HG02571 (cell line): ENCODE measurements at regions not wholly inside any gene's neighbourhood (a gene's known extent, or its start where the extent isn't known, plus 50 kb on each side); places are given as distances from the start of the nearest gene placed in this dataset.

ENCODE experiments used
- ATAC-seq: cut with Tn5 transposase; IDR thresholded peaks from one replicate; pipeline ENCODE4 v1.9.1; 2021; ENCODE audit warnings: mild to moderate bottlenecking, moderate library complexity; ENCODE audit not compliant: unreplicated experiment

DNA sequence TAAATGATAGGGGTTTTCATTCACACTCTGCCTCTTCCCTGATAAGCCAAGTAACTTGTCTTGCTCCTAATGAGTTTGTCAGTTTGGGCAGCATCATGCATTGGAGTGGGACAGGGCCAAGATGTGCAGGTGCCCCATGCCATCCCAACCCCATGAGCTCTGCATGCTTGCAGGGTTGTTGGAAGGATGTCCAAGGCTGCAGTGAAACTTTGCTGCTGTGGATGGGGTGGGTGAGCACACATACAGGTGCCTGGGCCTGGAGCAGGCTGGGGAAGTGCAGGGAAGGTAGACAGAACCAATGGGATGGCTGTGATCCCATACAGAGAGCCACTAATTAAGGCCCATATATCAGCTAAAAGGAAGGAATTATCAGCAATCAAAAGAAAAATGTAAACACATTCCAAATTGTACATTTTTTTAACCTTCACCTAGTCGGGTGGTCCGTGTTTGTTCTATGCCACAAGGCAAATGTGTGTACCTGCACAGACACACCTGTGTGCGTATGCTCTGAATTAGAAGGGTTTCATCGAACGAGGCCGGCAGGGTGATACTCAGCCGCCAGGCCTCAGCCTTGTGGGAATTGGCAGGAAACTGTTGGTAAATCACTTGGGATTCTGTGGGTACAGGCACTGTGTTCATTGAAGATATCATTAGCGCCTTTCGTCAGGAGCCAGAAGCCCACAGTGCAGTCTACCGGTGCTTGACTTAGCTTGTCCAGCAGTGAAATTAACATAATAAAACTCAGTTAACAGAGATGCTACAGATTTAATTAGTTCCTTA is 342.9 kb downstream of the MYCN start:
- ATAC-seq: no peak

DNA sequence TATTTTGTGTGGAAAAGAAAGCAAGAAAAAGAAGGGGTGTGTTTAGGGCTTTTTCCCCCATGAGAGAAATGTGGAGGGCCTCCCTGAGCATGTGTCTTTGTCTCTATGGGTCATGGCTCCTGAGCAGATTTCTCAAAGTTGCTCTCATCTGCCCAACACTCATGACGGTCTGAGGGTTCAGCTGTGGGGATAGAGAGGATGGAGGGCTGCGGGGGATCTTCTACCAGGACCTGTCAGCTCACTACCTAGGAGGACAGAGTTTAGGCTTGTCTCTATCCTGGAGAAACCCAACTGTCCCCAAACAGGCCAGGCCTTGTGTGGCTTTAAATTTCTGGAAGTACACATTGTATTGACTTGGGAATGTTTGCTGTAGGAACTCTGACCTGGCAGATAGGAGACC is 342.2 kb downstream of the MYCN start:
- no peak for ATAC-seq

GRCh38 chr2:16281451-16282335 is 341.3 kb downstream of the MYCN start:
- no peak for ATAC-seq

DNA sequence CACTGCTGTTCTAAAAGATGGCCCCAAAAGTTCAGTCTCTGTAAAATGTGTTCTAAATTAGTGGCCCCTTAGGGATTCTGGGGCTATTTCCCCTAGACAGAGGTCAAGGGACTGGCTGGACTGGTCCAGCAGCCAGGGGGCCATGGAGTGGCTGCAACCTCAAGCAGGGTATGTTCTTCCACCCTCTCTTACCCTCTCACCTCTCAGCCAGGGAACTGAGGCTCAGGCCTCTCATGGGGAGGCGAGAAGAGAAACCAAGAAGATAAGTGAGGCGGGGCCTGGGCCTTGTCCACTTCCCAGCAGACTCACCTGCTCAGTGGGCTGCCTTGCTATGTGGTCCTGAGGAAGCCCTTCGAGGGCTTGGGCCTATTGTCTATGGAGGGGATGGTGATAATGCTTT is 339.7 kb downstream of the MYCN start:
- ATAC-seq: no peak

DNA sequence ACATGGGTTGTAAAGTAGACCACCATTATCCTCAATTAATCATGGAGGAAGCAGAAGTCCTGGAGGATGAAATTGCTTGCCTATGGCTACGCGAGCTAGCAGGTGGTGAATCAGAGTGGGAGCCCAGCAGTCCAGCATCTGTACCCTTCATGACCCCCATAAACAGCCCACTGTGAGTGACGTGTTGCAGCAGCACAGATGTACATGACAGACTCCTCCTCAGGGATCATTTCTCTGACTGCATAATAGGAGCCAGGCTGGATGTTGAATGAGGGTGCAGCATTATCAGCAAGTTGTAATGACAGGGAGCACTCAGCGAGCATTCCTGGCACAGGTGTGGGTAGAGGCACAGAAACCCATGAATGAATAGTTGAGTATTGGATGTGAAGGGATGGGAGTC is 339.3 kb downstream of the MYCN start:
- no peak for ATAC-seq

DNA sequence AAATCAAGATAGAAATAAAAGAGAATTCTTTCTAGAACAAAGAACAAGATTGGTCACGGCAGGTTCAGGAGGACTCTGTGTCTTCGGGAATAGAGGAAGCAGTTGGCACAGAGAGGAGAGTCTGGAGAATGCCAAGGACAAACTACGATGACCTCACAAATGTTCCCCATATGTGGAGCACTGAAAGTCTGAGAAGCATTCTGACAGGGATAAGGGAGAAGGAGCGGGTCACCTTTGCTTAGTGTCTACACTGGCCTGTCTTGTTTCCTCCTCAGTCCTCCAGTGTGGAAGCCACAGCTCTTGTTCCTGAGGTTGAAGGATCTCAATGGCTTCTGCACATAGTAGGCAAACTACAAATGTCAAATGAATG is 338.8 kb downstream of the MYCN start:
- no peak for ATAC-seq

DNA sequence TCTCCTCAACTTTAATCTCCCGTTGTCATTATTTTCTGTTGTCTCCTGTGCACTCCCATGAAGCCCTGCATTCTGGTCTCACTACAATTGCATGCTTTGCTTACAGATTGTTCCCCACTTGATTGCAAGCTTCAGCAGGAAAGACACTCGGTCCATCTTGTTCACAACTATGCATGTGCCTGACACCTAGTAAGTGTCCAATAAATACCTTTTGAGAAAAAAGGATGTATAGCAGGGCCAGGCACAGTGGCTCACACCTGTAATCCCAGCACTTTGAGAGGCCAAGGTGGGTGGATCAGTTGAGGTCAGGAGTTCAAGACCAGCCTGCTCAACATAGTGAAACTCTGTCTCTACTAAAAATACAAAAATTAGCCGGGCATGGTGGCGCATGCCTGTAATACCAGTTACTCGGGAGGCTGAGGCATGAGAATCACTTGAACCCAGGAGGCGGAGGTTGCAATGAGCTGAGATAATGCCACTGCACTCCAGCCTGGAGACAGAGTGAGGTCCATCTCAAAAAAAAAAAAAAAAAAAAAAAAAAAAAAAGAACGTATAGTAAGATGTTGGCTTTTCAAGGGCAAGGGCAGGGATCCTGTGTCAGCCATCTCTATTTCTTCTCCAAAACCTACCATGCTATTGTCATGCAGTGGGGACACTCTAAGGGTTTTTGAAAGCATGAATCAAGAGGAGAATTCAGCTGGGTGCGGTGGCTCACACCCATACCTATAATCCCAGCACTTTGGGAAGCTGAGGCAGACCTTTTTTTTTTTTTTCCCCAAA is 338.3 kb downstream of the MYCN start:
- ATAC-seq: no peak

DNA sequence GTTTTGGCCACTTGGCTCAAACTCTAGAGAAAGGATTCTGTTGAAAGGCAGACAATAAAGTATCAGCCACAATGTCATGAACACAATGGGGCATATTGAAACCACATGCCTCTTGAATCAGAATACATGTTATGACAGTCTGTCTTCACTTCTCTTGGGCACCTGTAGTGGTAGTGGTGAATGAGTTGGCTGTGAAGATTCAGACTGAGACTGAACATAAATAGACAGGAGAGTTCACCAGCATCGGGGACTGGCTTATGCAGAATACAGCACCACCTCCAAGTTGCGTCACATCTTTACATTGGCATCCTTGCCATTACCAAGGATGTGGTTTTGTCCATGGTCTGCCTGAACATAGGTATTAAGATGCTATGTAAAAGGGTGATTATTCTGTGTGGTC is 336.8 kb downstream of the MYCN start:
- ATAC-seq: no peak

- ATAC-seq: no peak
Measured at GRCh38 chr2:16275661-16276060, 335.3 kb downstream of the MYCN start.

DNA sequence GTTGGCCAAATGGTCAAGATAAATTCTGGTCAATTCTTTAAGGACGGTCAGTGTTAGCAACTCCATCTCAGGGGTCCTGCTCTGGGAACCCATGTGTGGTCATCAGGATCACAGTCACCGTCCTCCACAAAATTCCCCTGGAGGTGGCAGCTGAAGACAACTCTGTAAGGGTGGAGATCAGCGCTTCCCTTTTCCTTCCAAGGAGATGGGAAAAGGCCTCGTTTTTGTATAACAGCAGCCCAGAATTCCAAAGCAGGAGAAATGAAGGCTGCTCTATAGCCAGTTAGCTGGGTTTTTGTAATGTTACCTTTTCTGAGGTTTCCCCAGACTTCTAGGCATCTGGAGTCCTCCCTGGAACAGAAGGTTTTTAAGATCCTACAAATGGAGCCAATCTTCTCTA is 334.8 kb downstream of the MYCN start:
- no peak for ATAC-seq

- no peak for ATAC-seq
Measured at GRCh38 chr2:16273111-16273510, 332.8 kb downstream of the MYCN start.

DNA sequence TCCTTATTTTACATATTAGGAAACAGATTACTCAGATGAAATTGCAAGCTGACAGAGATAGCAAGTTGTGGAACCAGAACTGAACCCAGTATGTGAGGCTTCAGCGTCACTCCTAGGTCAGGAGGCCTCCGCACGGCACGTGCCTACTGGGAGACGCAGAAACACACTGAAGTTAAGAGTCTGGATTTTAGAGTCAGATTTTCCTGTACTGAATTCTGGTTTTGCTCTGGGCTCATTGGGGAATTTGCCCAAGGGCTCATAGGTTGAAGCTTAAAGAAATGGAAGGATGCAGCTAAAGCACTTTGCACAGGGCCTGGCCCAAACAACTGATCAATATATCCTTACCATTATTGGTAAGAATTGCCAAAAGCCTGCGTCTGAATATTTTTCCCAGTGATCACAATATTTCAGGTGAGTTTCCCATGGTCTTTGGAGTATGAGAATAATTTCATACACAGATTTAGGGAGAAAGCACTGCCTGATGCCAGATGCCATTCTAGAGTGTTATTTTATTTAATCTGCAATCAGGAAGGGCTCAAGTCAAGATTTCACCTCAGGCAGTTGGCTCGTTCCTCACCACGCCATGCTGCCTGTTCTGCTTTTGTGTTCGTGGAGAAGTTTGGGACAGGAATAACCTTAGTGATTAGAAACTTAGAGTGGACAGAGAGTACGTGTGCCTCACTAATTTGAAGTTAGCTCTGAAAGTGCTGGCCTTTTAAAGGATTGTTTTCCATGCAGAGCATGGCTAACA is 331.9 kb downstream of the MYCN start:
- no peak for ATAC-seq

DNA sequence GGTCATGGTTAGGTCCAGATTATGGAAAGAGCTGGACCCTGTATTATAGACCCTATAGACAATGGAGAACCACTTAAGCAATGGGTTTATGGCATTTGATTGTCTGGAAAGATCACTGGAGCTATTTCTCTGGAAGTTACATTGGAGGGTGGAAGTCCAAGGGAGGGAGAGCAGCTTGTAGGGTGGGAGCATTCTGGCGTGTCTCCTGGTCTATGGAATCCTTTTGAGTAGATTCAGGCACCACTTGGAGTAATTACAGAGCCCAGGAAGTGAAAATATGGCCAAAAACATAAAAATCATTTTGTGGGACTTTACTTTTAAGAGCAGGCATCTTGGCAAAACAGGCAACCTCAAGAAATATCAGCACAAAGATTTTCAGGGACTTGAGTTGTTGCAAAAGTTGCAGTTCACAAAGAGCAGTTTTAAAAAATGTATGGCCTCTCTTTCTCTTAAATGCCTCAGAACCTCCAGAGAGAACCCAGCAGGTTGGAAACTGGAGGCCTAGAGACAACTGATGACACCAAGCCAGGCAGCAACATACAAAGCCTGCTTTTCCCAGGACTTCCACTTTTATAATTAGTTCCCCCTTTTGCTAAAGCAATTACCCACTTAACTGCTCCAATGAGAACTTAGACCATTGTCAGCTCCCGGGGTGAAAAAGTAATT is 331.0 kb downstream of the MYCN start:
- ATAC-seq: no peak

DNA sequence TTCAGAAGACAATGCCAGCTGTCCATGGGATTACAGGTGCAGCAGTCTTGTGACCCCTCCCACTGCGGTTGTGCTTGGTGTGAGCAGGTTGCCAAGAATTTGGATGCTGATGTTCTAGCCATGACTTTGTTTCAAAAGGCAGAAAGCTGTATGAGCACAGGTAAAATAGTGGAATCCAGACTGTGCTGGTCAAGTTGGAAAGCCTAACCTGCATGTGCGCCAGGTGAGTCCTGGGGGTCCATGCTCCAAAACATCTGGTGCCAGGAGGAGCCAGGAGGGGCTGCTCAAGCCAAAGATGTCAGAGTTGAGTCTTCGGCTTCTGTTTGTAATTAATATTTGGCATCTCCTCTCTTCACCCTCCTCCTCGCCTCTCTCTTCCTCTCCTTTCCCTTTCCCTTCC is 330.1 kb downstream of the MYCN start:
- no peak for ATAC-seq

GRCh38 chr2:16268301-16269000 is 328.1 kb downstream of the MYCN start:
- no peak for ATAC-seq

DNA sequence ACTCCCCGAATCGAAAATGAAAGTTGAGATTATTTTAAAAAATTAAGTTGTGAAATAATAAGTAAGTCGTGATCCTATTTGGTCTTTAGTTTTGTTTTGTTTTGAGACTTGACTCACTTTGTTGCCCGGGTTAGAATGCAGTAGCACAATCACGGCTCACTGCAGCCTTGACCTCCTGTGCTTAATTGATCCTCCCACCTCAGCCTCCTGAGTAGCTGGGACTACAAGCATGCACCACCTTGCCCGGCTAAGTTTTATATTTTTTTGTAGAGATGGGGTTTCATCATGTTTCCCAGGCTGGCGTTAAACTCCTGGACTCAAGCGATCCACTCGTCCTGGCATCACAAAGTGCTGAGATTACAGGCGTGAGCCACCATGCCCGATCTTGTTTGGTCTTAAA is 326.2 kb downstream of the MYCN start:
- no peak for ATAC-seq

DNA sequence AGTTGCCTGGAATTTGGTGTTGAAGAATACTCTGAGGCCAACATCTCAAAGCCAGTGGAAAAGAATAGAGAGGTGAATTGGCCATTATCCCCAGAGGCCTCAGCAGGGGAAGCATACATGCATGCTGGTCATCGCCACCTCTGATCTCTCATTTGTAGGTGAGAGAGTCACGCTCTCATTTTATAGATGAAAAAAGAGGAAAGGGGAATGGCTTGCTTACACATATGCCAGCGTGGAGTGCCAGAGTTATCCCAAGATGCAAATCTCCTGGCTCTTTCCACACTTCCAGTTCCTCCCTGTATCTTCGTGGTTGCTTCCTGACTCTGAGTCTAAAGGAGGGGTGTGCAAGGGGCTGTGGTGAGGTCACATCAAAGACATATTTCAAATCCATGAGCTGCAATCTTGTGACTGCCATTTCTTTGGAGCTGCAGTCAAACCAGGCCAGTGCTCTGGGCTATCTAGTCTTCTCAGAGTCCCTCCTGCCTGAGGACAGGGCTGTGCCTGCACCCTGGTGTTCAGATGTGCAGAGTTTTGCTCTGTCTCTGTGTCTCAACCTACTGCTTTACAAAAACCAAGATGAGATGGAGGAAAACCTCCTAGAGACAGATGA is 324.7 kb downstream of the MYCN start:
- ATAC-seq: no peak

DNA sequence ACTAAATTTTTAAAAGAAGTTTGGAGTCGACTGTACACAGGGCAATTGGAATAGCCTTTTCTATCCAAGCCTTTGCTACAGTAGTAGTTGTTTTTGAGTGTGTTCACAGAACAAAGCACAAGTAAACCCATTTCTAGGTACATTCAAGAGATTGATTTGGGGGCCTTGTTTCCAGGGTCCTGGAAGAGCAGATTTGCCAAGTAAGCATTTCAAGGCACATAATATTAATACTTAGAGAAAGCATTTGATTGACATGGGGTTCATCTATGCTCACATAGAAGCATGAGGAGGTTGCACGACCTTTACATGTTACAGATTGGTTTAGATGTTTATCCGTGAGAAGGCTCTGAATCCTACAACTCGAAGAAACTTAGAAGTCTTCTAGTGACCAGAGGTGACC is 324.1 kb downstream of the MYCN start:
- ATAC-seq: no peak

- no peak for ATAC-seq
Measured at GRCh38 chr2:16263241-16263890, 323.0 kb downstream of the MYCN start.
